GM18951 (cell line): ENCODE measurements at regions not wholly inside any gene's neighbourhood (a gene's known extent, or its start where the extent isn't known, plus 50 kb on each side); places are given as distances from the start of the nearest gene placed in this dataset.

Experiments used
- POLR2A ChIP-seq: IDR thresholded peaks from 4 replicates; pipeline ENCODE4 v1.6.1; 2011; ENCODE audit warnings: mild to moderate bottlenecking; ENCODE audit not compliant: insufficient read length, insufficient read depth; ENCODE audit errors: extremely low read depth
- in situ Hi-C: fragments of 300-500 bp; cut with MboI; formaldehyde crosslinking; loops from one replicate; pipeline ENCODE4 v1.12.0; 2022; ENCODE audit warnings: low sequenced_read_pairs, mixed read lengths, inconsistent platforms; ENCODE audit not compliant: unreplicated experiment

DNA sequence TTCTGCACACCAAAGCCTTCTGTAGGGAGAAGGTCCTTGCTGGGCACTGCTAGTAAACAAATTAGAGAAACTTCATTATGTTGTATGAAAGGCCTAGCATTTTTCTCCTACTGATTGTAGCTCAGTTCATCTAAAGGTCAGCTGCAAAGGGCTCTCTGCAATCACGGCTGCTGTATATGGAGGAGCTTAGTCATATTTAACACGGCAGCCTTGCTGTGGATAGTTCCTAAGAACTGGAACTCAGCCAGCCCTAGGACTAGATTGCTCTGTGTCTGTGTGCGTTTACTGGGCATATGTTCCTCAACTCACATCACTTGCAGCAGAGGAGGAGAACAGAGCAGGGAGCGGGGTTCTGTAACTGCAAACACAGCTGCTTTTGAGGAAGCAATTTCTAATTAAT lies 1103.9 kb upstream of the KLHL29 start:
- no peak for TF ChIP-seq POLR2A
- in situ Hi-C loops, result no loop called here

GRCh38 chr2:22282220-22282619 lies 1102.8 kb upstream of the KLHL29 start:
- TF ChIP-seq POLR2A, result no peak
- in situ Hi-C loops, result no loop called here

DNA sequence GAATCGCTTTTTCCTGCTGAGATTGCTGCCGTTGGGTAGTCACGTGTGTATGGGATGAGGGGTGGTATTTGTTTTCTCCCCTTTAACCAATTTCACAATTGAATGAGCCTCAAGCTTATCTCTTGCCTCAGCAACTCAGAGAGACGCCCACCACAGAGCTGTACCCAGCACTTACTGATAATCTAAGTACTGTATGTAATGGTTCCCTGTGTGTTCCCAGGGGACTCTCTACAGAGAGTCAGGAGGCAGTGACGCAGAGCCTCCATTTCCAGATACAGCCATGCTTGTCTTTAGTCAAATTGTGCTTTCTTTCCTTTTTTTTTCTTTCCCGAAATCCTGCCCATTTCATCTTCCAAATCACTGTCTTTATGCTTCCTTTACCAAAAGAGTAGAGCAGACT lies 1102.1 kb upstream of the KLHL29 start:
- no peak for TF ChIP-seq POLR2A
- in situ Hi-C loops, result no loop called here

DNA sequence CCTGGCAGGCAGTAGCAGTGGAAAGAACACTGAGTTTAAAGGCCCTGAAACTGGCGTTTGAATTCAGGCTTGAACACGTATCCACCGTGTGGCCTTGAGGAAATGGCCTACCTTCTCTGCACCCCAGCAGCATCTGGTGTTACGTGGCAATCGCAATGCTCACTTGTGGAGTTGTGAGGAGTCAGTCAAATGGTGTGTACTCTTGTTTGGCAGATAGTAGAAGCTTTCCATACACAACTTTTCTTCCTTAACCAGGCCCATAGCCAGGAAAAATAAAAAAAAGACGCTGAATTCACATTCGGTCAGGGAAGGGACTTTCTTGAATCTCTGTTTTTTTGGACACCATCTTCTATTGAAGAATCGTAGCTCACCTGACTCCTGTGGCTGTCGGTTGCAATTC lies 1101.5 kb upstream of the KLHL29 start:
- TF ChIP-seq POLR2A, result no peak
- in situ Hi-C loops, result no loop called here

- no peak for TF ChIP-seq POLR2A
- in situ Hi-C loops, result no loop called here
Observed at GRCh38 chr2:22290302-22290701, 1094.7 kb upstream of the KLHL29 start.

GRCh38 chr2:22290909-22291473 lies 1094.0 kb upstream of the KLHL29 start:
- no peak for TF ChIP-seq POLR2A
- in situ Hi-C loops, result no loop called here

- in situ Hi-C loops, result no loop called here
- no peak for TF ChIP-seq POLR2A
Observed at GRCh38 chr2:22301228-22301627, 1083.8 kb upstream of the KLHL29 start.

DNA sequence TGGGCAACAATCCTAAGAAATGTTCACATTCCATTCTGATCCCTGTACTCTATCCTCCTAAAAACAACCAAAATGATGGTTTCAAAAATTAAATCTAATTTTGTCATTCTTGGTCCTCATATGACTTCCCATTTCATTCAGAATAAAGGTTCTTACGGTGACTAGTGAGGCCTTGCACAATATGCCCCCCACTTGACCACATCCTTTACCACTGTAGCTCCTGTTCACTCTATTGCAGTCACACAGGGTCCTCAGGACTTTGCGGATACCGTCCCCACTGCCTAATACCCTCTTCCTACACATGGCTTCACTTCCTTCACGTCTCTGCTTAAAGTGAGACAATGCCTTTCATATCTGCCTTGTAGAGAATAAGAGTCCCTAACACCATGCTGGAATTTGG lies 1058.7 kb upstream of the KLHL29 start:
- no peak for TF ChIP-seq POLR2A
- in situ Hi-C loops, result no loop called here

DNA sequence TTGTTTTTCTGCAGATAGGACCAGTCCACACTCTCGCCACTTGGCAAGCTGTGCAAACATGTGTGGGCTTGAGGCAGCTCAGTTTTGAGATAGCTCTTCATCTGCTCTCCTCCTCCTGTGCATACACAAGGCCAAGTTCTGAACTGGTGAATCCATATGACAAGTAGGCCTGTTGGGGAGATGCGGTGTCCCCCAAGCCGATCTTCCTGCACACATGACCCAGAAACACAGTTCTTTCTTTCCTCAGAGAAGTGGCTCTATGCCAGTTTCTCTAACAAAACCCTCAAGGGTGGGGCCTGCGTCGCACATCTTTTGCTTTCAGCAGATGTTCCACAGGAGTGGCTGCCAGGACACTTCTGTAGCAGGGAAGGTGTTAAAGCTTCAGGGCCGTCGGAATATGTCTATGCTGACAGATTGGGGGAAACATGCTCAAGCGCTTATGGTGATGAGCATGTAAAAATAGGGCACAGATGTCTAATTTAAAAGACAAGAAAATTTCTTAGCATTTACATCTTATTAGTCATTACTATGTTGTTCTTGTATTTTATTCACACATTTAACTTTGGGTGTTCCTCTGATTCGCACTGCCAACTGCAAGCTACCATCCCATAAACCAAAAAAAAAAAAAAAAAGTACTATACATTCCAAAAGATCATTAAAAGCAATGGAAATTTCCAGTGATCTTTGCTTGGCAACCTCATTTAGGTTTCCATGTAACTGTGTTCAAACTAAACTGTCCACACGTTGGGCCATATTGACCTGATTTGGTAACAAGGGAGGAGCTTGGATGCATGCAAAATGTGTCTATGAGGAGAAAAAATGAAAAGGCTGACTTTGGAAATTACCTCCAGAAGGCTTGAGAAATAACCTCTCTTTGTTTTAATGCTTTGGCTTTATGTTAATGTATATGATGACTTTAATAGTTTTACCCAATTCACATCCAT lies 1055.5 kb upstream of the KLHL29 start:
- in situ Hi-C loops, result no loop called here
- TF ChIP-seq POLR2A, result no peak

DNA sequence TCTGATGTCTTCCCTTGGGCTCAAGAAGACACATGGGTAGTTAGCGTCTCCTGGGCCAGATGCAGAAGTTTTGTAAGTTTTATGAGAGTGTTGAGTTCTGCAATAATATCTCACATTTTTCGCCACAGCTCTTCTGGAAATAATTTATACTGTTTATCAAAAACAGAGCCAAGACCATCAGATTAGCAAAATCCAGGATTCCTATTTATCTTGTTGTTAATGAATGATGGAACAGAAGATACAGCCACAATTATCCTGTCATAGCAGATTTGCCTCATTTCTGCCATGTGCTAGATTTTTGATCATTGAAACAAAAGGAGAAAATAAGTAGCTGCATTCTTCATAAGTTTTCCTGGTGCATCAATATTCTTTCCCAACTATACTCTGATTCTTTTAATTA lies 1048.6 kb upstream of the KLHL29 start:
- in situ Hi-C loops, result no loop called here
- TF ChIP-seq POLR2A, result no peak

- no peak for TF ChIP-seq POLR2A
- in situ Hi-C loops, result no loop called here
Observed at GRCh38 chr2:22340716-22341115, 1044.3 kb upstream of the KLHL29 start.

GRCh38 chr2:22347306-22347705 lies 1037.7 kb upstream of the KLHL29 start:
- in situ Hi-C loops, result no loop called here
- no peak for TF ChIP-seq POLR2A

GRCh38 chr2:22350621-22351020 lies 1034.4 kb upstream of the KLHL29 start:
- in situ Hi-C loops, result no loop called here
- TF ChIP-seq POLR2A, result no peak

- TF ChIP-seq POLR2A, result no peak
- in situ Hi-C loops, result no loop called here
Observed at GRCh38 chr2:22355816-22356433, 1029.1 kb upstream of the KLHL29 start.
